ENCODE measurements at regions not wholly inside any gene's neighbourhood (a gene's known extent, or its start where the extent isn't known, plus 50 kb on each side); places are given as distances from the start of the nearest gene placed in this dataset.

DNA sequence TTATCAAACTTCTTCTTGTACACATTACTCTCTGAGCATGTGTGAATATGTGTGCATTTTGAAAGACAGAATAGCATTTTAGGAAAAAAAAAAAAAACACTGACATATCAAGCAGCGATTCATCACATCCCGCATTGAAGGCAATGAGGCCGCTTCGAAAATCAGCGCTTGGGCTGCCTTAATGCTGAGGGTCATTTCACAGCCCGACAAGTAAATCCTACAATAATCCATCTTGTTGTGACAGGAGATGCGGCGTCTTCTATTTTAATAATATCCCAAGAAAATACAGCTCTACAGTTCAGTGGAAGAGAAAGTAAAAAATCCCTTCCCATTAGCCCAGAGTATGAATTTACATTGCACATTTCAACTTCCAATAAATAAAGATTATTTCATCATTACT, 389.2 kb upstream of the GRM7 start:
- TF ChIP-seq, protein P1, sequence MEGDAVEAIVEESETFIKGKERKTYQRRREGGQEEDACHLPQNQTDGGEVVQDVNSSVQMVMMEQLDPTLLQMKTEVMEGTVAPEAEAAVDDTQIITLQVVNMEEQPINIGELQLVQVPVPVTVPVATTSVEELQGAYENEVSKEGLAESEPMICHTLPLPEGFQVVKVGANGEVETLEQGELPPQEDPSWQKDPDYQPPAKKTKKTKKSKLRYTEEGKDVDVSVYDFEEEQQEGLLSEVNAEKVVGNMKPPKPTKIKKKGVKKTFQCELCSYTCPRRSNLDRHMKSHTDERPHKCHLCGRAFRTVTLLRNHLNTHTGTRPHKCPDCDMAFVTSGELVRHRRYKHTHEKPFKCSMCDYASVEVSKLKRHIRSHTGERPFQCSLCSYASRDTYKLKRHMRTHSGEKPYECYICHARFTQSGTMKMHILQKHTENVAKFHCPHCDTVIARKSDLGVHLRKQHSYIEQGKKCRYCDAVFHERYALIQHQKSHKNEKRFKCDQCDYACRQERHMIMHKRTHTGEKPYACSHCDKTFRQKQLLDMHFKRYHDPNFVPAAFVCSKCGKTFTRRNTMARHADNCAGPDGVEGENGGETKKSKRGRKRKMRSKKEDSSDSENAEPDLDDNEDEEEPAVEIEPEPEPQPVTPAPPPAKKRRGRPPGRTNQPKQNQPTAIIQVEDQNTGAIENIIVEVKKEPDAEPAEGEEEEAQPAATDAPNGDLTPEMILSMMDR (IDR thresholded peaks at IDR 0.05): no peak
- TF ChIP-seq POLR2AphosphoS5 (IDR thresholded peaks at IDR 0.05) (no peak), POLR2A (IDR thresholded peaks at IDR 0.05) (no peak)

Measured in prostate gland (tissue), 2 donors.